SU-DHL-6 (cell line): ENCODE measurements at regions not wholly inside any gene's neighbourhood (a gene's known extent, or its start where the extent isn't known, plus 50 kb on each side); places are given as distances from the start of the nearest gene placed in this dataset.

Experiments
- H2AFZ ChIP-seq: fragments of 200-600 bp; sonication (generic); 2 replicates; pipeline ENCODE4 v1.6.1; 2014; ENCODE audit warnings: low read depth, mild to moderate bottlenecking, moderate library complexity, mixed read lengths, antibody characterized with exemption, low read length; ENCODE audit not compliant: severe bottlenecking
- H3F3A ChIP-seq: fragments of 200-600 bp; shearing (Covaris generic); 2 replicates; pipeline ENCODE4 v1.6.0; 2016; ENCODE audit warnings: antibody characterized with exemption, mild to moderate bottlenecking; ENCODE audit not compliant: insufficient read depth
- H3K27ac ChIP-seq: fragments of 200-600 bp; sonication (generic); 2 replicates; pipeline ENCODE4 v1.5.1; 2016; ENCODE audit warnings: low read depth, mild to moderate bottlenecking, low read length, moderate library complexity, mixed read lengths
- H3K27me3 ChIP-seq: fragments of 200-600 bp; sonication (generic), shearing (Covaris generic); 2 replicates; pipeline ENCODE4 v1.6.0; 2014; ENCODE audit warnings: mild to moderate bottlenecking, low read length
- H3K36me3 ChIP-seq: fragments of 200-600 bp; sonication (generic); 2 replicates; pipeline ENCODE4 v1.6.1; 2014; ENCODE audit warnings: mild to moderate bottlenecking, low read length, mixed read lengths
- H3K4me2 ChIP-seq: fragments of 300-600, 200-600 bp; shearing (Covaris generic), sonication (generic); 2 replicates; pipeline ENCODE4 v1.6.0; 2014; ENCODE audit warnings: low read length, low read depth, mild to moderate bottlenecking; ENCODE audit not compliant: poor library complexity, severe bottlenecking
- H3K4me3 ChIP-seq: fragments of 200-600 bp; sonication (generic); 2 replicates; pipeline ENCODE4 v1.5.1; 2014; ENCODE audit warnings: antibody characterized with exemption, low read length, mild to moderate bottlenecking, mixed read lengths; ENCODE audit not compliant: insufficient read depth, poor library complexity, severe bottlenecking
- H3K79me2 ChIP-seq: fragments of 200-600 bp; sonication (generic); 2 replicates; pipeline ENCODE4 v1.6.1; 2014; ENCODE audit warnings: mild to moderate bottlenecking, low read length, moderate library complexity; ENCODE audit not compliant: insufficient read depth
- H3K9ac ChIP-seq: fragments of 200-600 bp; sonication (generic); 2 replicates; pipeline ENCODE4 v1.7.0; 2014; ENCODE audit warnings: mild to moderate bottlenecking, low read length
- H3K9me2 ChIP-seq: fragments of 200-600 bp; sonication (generic); replicated peaks from 2 replicates; pipeline ENCODE4 v1.6.1; 2014; ENCODE audit warnings: low read length; ENCODE audit not compliant: insufficient read depth
- H3K9me3 ChIP-seq: fragments of 200-600 bp; sonication (generic); 2 replicates; pipeline ENCODE4 v1.6.1; 2014; ENCODE audit warnings: low read length, mixed read lengths; ENCODE audit not compliant: insufficient read depth
- H4K20me1 ChIP-seq: fragments of 200-600 bp; sonication (generic); 2 replicates; pipeline ENCODE4 v1.6.1; 2014; ENCODE audit warnings: low read depth, mild to moderate bottlenecking, antibody characterized with exemption, low read length, moderate library complexity, mixed read lengths
- CTCF ChIP-seq: fragments of 200-600 bp; sonication (generic); IDR thresholded peaks from one replicate; pipeline ENCODE4 v1.5.1; 2017; ENCODE audit warnings: antibody characterized with exemption, mild to moderate bottlenecking, low read length, moderate library complexity; ENCODE audit not compliant: insufficient read depth, poor library complexity, severe bottlenecking
- EZH2phosphoT487 ChIP-seq: fragments of 200-600 bp; sonication (generic), shearing (Covaris generic); conservative IDR thresholded peaks from 2 replicates; pipeline ENCODE4 v1.6.1; 2018; ENCODE audit warnings: mild to moderate bottlenecking, antibody characterized with exemption, low read length, moderate library complexity, mixed read lengths

GRCh38 chr7:21140622-21141021 lies 287.3 kb upstream of the SP4 start:
- no peaks in the 10 kb centered on the region for H3K9me2 ChIP-seq
- H3F3A ChIP-seq, result no peaks in the 10 kb centered on the region
- no peaks in the 10 kb centered on the region for H3K27me3 ChIP-seq
- TF ChIP-seq CTCF, result no peak
- TF ChIP-seq EZH2phosphoT487, result no peak
- no peak overlapping the region for H2AFZ ChIP-seq
- H3K9ac ChIP-seq, result no peak overlapping the region
- no peak overlapping the region for H3K27ac ChIP-seq
- H3K36me3 ChIP-seq, result no peaks in the 10 kb centered on the region
- H4K20me1 ChIP-seq, result no peaks in the 10 kb centered on the region
- H3K9me3 ChIP-seq, result no peaks in the 10 kb centered on the region
- no peak overlapping the region for H3K4me2 ChIP-seq
- H3K4me3 ChIP-seq, result no peak overlapping the region
- no peaks in the 10 kb centered on the region for H3K79me2 ChIP-seq

DNA sequence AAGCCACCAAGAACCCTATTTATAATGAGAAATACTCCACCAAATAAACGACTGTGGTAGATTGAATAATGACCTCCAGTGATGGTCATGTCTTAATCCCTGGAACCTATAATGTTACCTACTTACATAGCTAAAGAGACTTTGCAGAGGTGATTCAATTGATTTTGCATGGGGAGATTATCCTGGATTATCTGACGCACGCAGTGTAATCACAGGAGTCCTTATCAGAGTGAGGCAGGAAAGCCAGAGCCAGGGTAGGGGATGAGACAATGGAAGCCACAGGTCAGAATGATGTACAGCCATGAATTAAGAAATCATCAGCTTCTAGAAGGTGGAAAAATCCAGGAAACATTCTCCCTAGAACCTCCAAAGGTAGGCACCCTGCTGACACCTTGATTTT lies 286.4 kb upstream of the SP4 start:
- no peak overlapping the region for H3K4me3 ChIP-seq
- no peak overlapping the region for H3K9ac ChIP-seq
- no peak overlapping the region for H3K27ac ChIP-seq
- no peaks in the 10 kb centered on the region for H3K9me3 ChIP-seq
- H3K4me2 ChIP-seq, result no peak overlapping the region
- no peaks in the 10 kb centered on the region for H3K79me2 ChIP-seq
- H3K27me3 ChIP-seq, result no peaks in the 10 kb centered on the region
- no peaks in the 10 kb centered on the region for H3K9me2 ChIP-seq
- TF ChIP-seq CTCF (no peak), EZH2phosphoT487 (no peak)
- no peak overlapping the region for H2AFZ ChIP-seq
- H3K36me3 ChIP-seq, result no peaks in the 10 kb centered on the region
- H4K20me1 ChIP-seq, result no peaks in the 10 kb centered on the region
- H3F3A ChIP-seq, result no peaks in the 10 kb centered on the region

- no peak overlapping the region for H3K4me2 ChIP-seq
- no peaks in the 10 kb centered on the region for H3K79me2 ChIP-seq
- H3K27ac ChIP-seq, result no peak overlapping the region
- TF ChIP-seq CTCF (no peak), EZH2phosphoT487 (no peak)
- H4K20me1 ChIP-seq, result no peaks in the 10 kb centered on the region
- no peak overlapping the region for H2AFZ ChIP-seq
- no peak overlapping the region for H3K9ac ChIP-seq
- no peaks in the 10 kb centered on the region for H3K27me3 ChIP-seq
- H3K4me3 ChIP-seq, result no peak overlapping the region
- H3K9me2 ChIP-seq, result no peaks in the 10 kb centered on the region
- no peaks in the 10 kb centered on the region for H3K9me3 ChIP-seq
- no peaks in the 10 kb centered on the region for H3F3A ChIP-seq
- no peaks in the 10 kb centered on the region for H3K36me3 ChIP-seq
Observed at GRCh38 chr7:21142081-21142480, 285.8 kb upstream of the SP4 start.
